ENCODE measurements at regions not wholly inside any gene's neighbourhood (a gene's known extent, or its start where the extent isn't known, plus 50 kb on each side); places are given as distances from the start of the nearest gene placed in this dataset.
"Not testable (repeated sequence)": the region's sequence is repeated elsewhere in the genome, so short reads cannot be mapped to it uniquely, and the experiment has no call there.

- no peak for DNase-seq
Measured at GRCh38 chr1:38201431-38201830, 154.8 kb upstream of the POU3F1 start.

- DNase-seq, result no peak
Measured at GRCh38 chr1:38198621-38199020, 152.0 kb upstream of the POU3F1 start.

DNA sequence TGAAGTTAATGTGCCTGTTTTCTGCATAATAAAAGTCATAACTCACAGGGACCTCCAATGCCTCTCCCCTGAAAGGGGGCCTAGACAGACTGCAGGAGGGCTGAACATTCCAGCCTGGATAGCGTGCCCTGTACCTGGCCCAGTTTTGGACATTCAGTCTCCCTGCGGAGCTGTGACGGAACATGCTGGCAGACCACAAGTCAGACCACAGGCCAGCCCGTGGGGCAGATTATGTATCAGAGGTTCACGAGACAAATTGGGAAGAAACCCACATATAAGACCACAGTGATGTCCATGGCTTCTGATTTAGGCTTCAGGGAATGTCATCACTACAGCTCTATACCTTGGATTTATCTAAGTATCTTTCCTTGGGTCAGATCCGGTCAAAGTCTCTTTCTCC, 151.5 kb upstream of the POU3F1 start:
- no peak for DNase-seq

DNA sequence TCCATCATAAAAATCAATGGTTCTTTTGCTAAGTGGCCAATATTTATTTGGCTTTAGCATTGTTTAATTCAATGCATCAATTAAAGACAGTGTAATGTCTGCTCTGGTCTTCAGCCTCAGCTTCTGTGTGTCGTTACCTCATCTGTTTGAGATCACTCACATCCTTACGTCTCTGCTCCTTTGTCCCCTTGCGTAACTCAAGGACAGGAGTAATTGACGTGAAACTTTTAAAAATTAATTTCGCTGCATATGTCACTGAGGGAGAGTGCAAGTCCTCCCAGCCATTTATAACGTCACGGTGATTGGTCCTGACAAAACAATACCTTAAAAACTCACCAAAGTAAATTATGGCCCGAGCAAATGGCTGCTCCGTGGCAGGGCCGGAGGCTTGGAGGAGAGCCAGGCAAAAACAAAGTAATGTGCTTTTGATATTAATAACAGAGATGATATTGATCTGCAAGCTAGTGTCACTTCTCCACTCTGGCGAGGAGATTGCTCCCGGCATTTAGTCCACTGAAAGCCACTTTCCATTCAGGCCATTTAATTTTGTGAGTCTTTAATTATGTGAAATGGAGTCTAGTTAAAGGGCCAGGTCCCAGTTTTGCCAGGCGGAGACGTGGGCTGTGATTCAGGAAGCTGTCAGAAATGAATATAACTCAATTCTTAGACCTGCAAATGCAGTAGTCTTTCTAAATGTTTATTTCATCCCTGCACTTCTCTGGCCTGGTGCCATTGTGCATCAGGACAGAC, 150.9 kb upstream of the POU3F1 start:
- no peak for DNase-seq

DNA sequence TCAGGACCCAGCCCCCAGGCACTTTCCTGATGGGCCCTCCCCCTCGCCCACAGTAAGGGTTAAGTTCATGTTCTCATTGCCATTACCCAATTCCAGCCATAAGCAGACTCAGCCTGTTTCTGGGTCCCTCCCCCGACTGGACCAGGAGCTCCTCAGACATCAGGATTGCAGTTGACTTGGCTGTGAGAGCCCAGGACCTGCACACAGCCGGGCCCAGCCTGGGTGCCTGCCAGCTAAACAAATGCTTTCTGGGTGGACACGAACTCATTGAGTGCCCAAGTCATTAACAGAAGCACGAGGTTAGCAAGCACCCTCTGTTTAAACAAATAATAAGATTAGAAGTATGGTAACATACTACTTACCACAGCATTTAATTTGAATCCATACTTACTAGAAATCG, 147.9 kb upstream of the POU3F1 start:
- no peak for DNase-seq

DNA sequence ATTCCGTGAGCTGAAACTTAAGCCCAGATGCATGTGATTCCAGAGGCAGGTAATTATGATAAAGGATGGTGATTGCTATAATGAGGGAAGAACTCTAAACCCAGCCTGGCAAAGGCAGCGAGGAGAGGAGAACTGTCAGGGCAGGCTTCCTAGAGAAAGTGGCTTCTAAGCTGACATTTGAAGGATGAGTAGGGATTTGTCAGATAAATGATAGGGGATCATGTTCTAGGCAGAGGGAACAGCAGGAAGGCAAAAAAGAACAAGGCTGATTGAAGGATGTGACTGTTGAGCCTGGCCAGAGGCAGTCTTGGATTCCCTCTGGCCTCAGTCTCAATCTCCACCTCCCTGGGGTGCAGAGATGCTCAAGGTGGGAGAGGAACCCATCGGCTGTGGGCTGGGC, 146.4 kb upstream of the POU3F1 start:
- no peak for DNase-seq

GRCh38 chr1:38191461-38191860, 144.9 kb upstream of the POU3F1 start:
- no peak for DNase-seq

- no peak for DNase-seq
Measured at GRCh38 chr1:38190983-38191382, 144.4 kb upstream of the POU3F1 start.

DNA sequence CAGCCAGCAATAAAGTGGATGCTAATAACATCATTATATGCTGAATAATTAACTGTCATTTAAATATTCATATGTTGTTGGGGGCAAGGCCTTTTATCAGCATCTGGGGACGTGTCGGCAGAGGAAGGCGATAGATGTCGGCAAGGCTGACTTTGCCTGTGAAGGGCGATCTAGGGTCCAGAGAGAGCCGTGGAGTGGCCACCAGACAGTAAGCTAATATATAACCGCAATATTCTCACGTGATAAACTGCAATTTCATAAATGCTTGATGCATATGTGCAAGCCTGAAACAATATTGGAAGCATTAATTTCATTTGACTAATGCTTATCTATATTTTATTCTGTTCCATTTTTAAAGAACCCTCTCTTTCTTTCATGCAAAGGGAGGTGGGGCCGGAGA, 141.0 kb upstream of the POU3F1 start:
- DNase-seq, result no peak

DNA sequence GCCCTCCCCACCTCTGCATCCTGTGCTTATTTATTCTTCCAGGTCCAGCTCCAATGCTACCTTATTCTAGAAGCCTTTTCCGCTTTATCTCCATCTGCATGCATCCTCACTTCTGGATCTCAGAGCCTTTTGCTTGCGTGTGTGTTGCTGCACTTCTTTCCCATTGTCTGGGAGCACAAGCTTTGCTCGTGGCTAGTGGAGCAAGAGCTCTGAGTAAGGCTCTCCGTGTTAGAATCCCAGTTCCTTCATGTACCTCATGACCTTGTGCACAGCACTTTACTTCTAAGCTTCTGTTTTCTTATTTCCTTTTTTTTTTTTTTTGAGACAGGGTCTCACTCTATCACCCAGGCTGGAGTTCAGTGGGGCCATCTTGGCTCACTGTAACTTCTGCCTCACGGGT, 140.0 kb upstream of the POU3F1 start:
- no peak for DNase-seq

- DNase-seq, result no peak
Measured at GRCh38 chr1:38185913-38186312, 139.3 kb upstream of the POU3F1 start.

GRCh38 chr1:38183747-38184146, 137.2 kb upstream of the POU3F1 start:
- no peak for DNase-seq

DNA sequence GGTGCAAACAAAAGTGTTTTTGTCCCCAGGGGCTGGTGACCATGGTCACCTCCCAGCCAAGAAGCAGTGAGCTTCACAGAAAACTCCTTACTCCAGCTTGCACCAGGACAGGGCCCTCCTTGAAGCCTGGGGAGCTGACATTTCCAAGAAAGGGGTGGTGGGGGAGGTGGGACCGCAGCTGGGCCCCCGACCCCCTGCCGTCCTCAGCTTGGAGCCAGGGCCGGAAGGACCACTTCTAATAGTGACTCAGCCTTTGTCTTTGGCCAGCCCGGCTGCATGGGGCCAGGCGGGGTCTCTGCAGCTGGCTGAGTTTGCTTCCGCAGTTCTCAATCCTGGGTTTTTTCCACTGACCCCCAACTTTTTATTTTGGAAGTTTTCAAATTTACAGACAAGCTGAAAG, 136.5 kb upstream of the POU3F1 start:
- DNase-seq, result no peak

- DNase-seq, result not testable (repeated sequence)
Measured at GRCh38 chr1:38180388-38180787, 133.8 kb upstream of the POU3F1 start.

DNA sequence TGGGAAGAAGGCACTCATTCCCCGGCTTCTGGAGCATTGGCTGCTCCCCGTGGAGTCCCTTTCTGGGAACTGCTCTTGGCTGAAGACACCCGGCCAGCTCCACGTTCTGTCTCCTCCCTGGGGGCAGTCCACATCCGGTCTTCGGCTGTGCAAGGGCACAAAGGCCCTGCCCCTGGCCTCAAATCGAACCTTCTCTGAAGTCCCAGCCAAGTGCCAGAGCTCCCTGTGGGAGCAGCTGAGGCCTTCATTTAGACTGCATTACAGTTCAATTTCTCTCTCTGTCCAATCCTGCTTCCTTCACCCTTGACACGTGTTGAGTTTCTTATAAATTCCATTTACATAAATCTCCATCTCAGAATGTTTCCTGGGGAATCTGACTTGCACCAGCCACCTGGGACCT, 132.9 kb upstream of the POU3F1 start:
- DNase-seq, result no peak

- no peak for DNase-seq
Measured at GRCh38 chr1:38178216-38178615, 131.6 kb upstream of the POU3F1 start.

DNA sequence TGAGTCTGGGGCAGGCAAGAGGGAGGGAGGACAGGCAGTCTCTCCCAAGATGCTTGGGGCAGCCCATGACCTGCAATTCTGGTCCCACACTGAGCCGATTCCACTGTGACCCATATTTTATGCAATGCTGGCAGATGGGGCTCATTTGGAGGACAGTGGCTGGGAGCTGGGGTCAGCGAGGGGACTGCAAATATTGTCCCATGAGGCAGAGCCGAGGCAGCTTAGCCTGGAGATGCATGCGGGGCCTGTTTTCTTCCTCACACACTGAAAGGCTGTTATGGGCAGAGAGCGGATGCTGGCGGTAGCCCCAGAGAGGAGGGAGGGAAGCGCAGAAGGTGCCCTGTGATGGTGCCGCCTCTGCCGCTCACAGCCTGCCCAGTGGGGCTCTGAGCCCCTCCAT, 128.5 kb upstream of the POU3F1 start:
- DNase-seq, result no peak

DNA sequence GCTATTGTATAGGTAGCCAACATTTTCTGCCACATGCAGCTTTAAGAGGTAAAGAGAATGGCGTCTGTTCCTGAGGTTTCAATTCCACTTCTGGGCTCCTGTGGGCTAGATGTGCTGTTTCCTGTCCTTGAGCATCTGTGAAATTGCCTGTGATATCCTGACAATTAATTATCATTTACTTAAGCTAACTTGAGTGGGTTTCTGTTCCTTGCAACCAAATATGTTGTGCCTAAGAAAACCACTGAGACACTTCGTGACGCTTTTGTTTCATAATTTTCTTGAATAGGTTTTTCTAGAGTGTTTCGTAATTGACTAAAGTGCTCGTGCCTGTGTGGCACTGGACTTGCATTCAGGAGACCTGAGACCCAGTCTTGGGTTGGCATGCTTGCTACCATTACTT, 127.3 kb upstream of the POU3F1 start:
- no peak for DNase-seq

DNA sequence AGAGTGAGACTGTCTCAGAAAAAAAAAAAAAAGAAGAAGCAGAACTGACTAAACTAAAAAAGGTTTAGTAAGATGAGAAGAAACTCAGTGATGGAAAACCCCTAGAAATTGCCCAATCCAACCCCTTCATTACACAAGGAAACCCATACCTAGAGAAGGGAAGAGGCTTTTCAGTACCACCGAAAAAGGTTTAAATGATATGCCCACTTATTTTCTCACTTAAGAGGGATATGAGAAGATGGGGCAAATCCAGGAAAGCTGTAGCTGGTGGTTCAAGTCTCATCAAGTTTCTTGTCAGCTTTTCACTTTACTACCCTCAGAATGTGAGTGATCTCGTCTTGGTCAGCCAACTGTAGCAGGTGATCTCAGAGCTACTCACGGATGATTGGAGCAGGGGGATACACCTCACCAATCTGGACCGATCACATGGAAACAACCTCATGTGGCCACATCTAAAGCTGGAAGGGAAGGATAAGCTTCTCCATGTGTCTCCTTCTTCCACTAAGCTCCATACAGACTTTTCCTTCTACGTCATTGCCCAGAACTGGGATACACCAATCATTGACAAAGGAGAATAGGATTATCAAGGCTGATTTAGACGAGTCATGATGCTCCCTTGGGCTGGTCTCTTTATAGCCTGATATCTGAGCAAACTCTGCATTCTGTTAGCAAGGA, 126.7 kb upstream of the POU3F1 start:
- no peak for DNase-seq

DNA sequence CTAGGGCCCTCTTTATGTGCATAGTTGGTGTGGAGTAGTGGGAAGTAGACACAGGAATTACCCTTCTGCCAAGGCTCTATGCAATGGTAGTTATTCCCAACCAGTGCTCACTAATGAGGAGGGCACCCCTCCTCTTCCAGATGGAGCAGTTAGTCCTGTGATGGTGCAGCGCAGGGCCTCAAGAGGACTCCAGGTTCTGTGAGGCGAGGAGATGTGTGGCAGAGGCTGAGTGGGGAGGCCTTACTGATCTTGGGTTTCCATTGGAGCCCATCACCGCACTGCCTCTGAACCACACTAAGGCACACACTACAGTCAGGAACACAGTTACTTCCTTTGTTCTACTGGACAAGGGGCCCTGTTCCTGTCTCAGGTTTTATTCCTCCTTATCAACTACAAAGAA, 122.5 kb upstream of the POU3F1 start:
- no peak for DNase-seq

- no peak for DNase-seq
Measured at GRCh38 chr1:38168365-38168764, 121.8 kb upstream of the POU3F1 start.

- DNase-seq, result no peak
Measured at GRCh38 chr1:38166461-38166860, 119.9 kb upstream of the POU3F1 start.

GRCh38 chr1:38153778-38154470, 107.3 kb upstream of the POU3F1 start:
- no peak for DNase-seq

GRCh38 chr1:38153066-38153777, 106.6 kb upstream of the POU3F1 start:
- DNase-seq, result no peak
